ENCODE measurements at regions not wholly inside any gene's neighbourhood (a gene's known extent, or its start where the extent isn't known, plus 50 kb on each side); places are given as distances from the start of the nearest gene placed in this dataset.

- ChIA-PET POLR2A (no interaction called here), CTCF (no interaction called here)
- no peak for TF ChIP-seq ZNF384 (IDR thresholded peaks at IDR 0.05)
- TF ChIP-seq NFRKB (IDR thresholded peaks at IDR 0.05) = no peak
- TF ChIP-seq FOXA1 (IDR thresholded peaks at IDR 0.05) = no peak
- no peak for TF ChIP-seq PKNOX1 (IDR thresholded peaks at IDR 0.05)
- TF ChIP-seq FOXK2 (IDR thresholded peaks at IDR 0.05) = no peak
- TF ChIP-seq L3MBTL2 (conservative IDR thresholded peaks at IDR 0.05) = no peak
- no peak for TF ChIP-seq LEF1 (IDR thresholded peaks at IDR 0.05; ENCODE audit: borderline replicate concordance)
- TF ChIP-seq ARNT (IDR thresholded peaks at IDR 0.05) = no peak
- TF ChIP-seq FOXM1 (IDR thresholded peaks at IDR 0.05; ENCODE audit: borderline replicate concordance) = no peak
- no peak for TF ChIP-seq SUZ12 (IDR thresholded peaks at IDR 0.05)
- no peak for TF ChIP-seq HDGF (IDR thresholded peaks at IDR 0.05; ENCODE audit: borderline replicate concordance)
- no peak for TF ChIP-seq TARDBP (IDR thresholded peaks at IDR 0.05)
- no peak for TF ChIP-seq BHLHE40 (IDR thresholded peaks at IDR 0.05; ENCODE audit: borderline replicate concordance)
- TF ChIP-seq SP1 (IDR thresholded peaks at IDR 0.05) = no peak
- DNase-seq (ENCODE audit: extremely low spot score) = no peak
These were observed 290.4 kb upstream of the SULF2 start for GRCh38 chr20:48075591-48076174.

- CTCF ChIA-PET = interaction anchor here (0.7 to 1.0 kb wide), 2 partner anchors 19 to 200 kb away, joined by 3 read pairs; no protein-coding TSS in a partner anchor
These were observed 285.8 kb upstream of the SULF2 start for GRCh38 chr20:48070991-48071652.

GRCh38 chr20:48069596-48069995 is 284.3 kb upstream of the SULF2 start:
- CTCF ChIA-PET = interaction anchor here (0.6 kb wide), 1 partner anchor 178 kb away, joined by 3 read pairs; no protein-coding TSS in a partner anchor
- POLR2A ChIA-PET = no interaction called here
- no peak for DNase-seq (ENCODE audit: extremely low spot score)
- no peak for TF ChIP-seq LEF1 (IDR thresholded peaks at IDR 0.05; ENCODE audit: borderline replicate concordance)
- no peak for TF ChIP-seq ZNF384 (IDR thresholded peaks at IDR 0.05)
- no peak for TF ChIP-seq ARNT (IDR thresholded peaks at IDR 0.05)
- TF ChIP-seq TARDBP (IDR thresholded peaks at IDR 0.05) = no peak

More at GRCh38 chr20:48070991-48071652, 285.8 kb upstream of the SULF2 start:
- no peak for DNase-seq (ENCODE audit: extremely low spot score)
- TF ChIP-seq ELF4 (IDR thresholded peaks at IDR 0.05) (no peak), FOXK2 (IDR thresholded peaks at IDR 0.05) (no peak), ARNT (IDR thresholded peaks at IDR 0.05) (no peak), TARDBP (IDR thresholded peaks at IDR 0.05) (no peak), CTBP1 (IDR thresholded peaks at IDR 0.05; ENCODE audit: borderline replicate concordance) (no peak), BHLHE40 (IDR thresholded peaks at IDR 0.05; ENCODE audit: borderline replicate concordance) (no peak), FOXM1 (IDR thresholded peaks at IDR 0.05; ENCODE audit: borderline replicate concordance) (no peak), SUZ12 (IDR thresholded peaks at IDR 0.05) (no peak), L3MBTL2 (conservative IDR thresholded peaks at IDR 0.05) (no peak), ZNF384 (IDR thresholded peaks at IDR 0.05) (no peak), LEF1 (IDR thresholded peaks at IDR 0.05; ENCODE audit: borderline replicate concordance) (no peak), NFRKB (IDR thresholded peaks at IDR 0.05) (no peak), HDGF (IDR thresholded peaks at IDR 0.05; ENCODE audit: borderline replicate concordance) (no peak)
- POLR2A ChIA-PET = no interaction called here

- no peak for TF ChIP-seq HDGF (IDR thresholded peaks at IDR 0.05; ENCODE audit: borderline replicate concordance)
- TF ChIP-seq FOXA1 (IDR thresholded peaks at IDR 0.05) = no peak
- no peak for TF ChIP-seq ELF4 (IDR thresholded peaks at IDR 0.05)
- no peak for DNase-seq (ENCODE audit: extremely low spot score)
- POLR2A ChIA-PET = no interaction called here
- CTCF ChIA-PET = no interaction called here
These were observed 281.6 kb upstream of the SULF2 start for GRCh38 chr20:48066851-48067250.

- no peak for DNase-seq (ENCODE audit: extremely low spot score)
- ChIA-PET CTCF (no interaction called here), POLR2A (no interaction called here)
- TF ChIP-seq LEF1 (IDR thresholded peaks at IDR 0.05; ENCODE audit: borderline replicate concordance) = no peak
- TF ChIP-seq SP1 (IDR thresholded peaks at IDR 0.05) = no peak
- no peak for TF ChIP-seq FOXK2 (IDR thresholded peaks at IDR 0.05)
- no peak for TF ChIP-seq FOXA1 (IDR thresholded peaks at IDR 0.05)
- TF ChIP-seq FOXM1 (IDR thresholded peaks at IDR 0.05; ENCODE audit: borderline replicate concordance) = no peak
These were observed 281.0 kb upstream of the SULF2 start for GRCh38 chr20:48066246-48066645.

GRCh38 chr20:48065833-48066232 is 280.6 kb upstream of the SULF2 start:
- ChIA-PET POLR2A (no interaction called here), CTCF (no interaction called here)
- TF ChIP-seq TARDBP (IDR thresholded peaks at IDR 0.05) (no peak), ELF4 (IDR thresholded peaks at IDR 0.05) (no peak), FOXM1 (IDR thresholded peaks at IDR 0.05; ENCODE audit: borderline replicate concordance) (no peak), SP1 (IDR thresholded peaks at IDR 0.05) (no peak), FOXA1 (IDR thresholded peaks at IDR 0.05) (no peak), ARNT (IDR thresholded peaks at IDR 0.05) (no peak), ZNF384 (IDR thresholded peaks at IDR 0.05) (no peak), NFRKB (IDR thresholded peaks at IDR 0.05) (no peak), FOXK2 (IDR thresholded peaks at IDR 0.05) (no peak), BHLHE40 (IDR thresholded peaks at IDR 0.05; ENCODE audit: borderline replicate concordance) (no peak), L3MBTL2 (conservative IDR thresholded peaks at IDR 0.05) (no peak), LEF1 (IDR thresholded peaks at IDR 0.05; ENCODE audit: borderline replicate concordance) (no peak), SUZ12 (IDR thresholded peaks at IDR 0.05) (no peak), CTBP1 (IDR thresholded peaks at IDR 0.05; ENCODE audit: borderline replicate concordance) (no peak), PKNOX1 (IDR thresholded peaks at IDR 0.05) (no peak), HDGF (IDR thresholded peaks at IDR 0.05; ENCODE audit: borderline replicate concordance) (no peak)
- no peak for DNase-seq (ENCODE audit: extremely low spot score)

GRCh38 chr20:48064929-48065328 is 279.6 kb upstream of the SULF2 start:
- DNase-seq (ENCODE audit: extremely low spot score) = no peak
- TF ChIP-seq CTBP1 (IDR thresholded peaks at IDR 0.05; ENCODE audit: borderline replicate concordance) (no peak), ARNT (IDR thresholded peaks at IDR 0.05) (no peak), FOXA1 (IDR thresholded peaks at IDR 0.05) (no peak), BHLHE40 (IDR thresholded peaks at IDR 0.05; ENCODE audit: borderline replicate concordance) (no peak), ELF4 (IDR thresholded peaks at IDR 0.05) (no peak), SP1 (IDR thresholded peaks at IDR 0.05) (no peak), HDGF (IDR thresholded peaks at IDR 0.05; ENCODE audit: borderline replicate concordance) (no peak), FOXM1 (IDR thresholded peaks at IDR 0.05; ENCODE audit: borderline replicate concordance) (no peak), SUZ12 (IDR thresholded peaks at IDR 0.05) (no peak), ZNF384 (IDR thresholded peaks at IDR 0.05) (no peak), PKNOX1 (IDR thresholded peaks at IDR 0.05) (no peak), LEF1 (IDR thresholded peaks at IDR 0.05; ENCODE audit: borderline replicate concordance) (no peak), FOXK2 (IDR thresholded peaks at IDR 0.05) (no peak)
- ChIA-PET POLR2A (no interaction called here), CTCF (no interaction called here)

Data from HEK293T (cell line).